Erythroblast (primary cell): ENCODE measurements at regions not wholly inside any gene's neighbourhood (a gene's known extent, or its start where the extent isn't known, plus 50 kb on each side); places are given as distances from the start of the nearest gene placed in this dataset.

Source experiments
- DNase-seq, 2 experiments: peaks; one replicate each; lab custom pipeline; 2025; lab: John Stamatoyannopoulos, UW
- GATA1 ChIP-seq: IDR thresholded peaks from 2 replicates; pipeline ENCODE4 v1.6.1; 2011; ENCODE audit warnings: low read depth, mild to moderate bottlenecking, control low read depth, low read length, moderate library complexity
- POLR2A ChIP-seq: IDR thresholded peaks from 2 replicates; pipeline ENCODE4 v1.6.1; 2011; ENCODE audit warnings: mild to moderate bottlenecking, low read length

GRCh38 chr10:28812384-28813372 lies 135.4 kb downstream of the BAMBI start:
- TF ChIP-seq GATA1, result no peak
- TF ChIP-seq POLR2A, result no peak
- no peak for DNase-seq

DNA sequence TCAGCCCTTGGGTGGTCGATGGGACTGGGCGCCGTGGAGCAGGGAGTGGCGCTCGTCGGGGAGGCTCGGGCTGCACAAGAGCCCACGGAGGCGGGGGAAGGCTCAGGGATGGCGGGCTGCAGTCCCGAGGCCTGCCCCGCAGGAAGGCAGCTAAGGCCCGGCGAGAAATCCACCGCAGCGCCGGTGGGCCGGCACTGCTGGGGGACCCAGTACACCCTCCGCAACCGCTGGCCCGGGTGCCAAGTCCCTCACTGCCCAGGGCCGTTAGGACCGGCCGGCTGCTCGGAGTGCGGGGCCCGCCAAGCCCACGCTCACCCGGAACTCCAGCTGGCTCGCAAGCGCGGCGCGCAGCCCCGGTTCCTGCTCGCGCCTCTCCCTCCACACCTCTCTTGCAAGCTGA lies 138.4 kb downstream of the BAMBI start:
- TF ChIP-seq GATA1 (no peak), POLR2A (no peak)
- no peak for DNase-seq

DNA sequence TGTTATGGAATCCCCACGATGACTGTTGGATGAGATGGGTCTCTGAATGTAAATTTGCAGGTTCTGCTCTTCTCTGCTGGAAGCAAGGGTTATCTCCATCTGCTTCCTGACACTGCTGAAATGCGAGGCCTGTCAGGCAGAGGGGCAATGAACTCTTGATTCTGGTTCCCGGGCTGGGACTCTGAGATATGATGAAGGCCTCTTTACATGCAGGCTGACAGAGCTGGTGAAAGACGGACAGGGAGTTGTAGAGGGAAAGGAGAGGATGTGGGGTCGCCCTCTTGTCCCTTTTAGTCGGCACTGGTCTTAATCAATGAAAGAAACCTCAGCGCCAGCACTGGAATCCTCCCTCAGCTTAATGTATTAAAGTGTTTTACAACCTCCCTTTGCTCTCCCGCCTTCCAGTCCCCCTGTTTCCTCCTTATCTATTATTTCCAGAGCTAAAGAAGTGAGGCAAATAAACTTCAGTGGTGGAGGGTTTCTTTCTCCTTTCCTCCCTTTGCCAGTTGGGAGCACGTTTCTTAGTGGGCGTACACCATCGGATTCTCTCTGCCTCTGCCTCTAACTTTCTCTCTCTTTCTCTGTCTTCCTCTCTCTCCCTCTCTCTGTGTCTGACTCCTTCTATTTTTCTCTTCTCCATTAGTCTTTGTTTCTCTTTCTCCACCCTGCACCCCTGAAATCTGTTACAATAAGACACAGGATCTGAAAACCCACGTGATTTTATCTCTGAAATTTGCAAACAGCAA lies 145.6 kb downstream of the BAMBI start:
- DNase-seq, result no peak
- TF ChIP-seq GATA1 (no peak), POLR2A (no peak)

DNA sequence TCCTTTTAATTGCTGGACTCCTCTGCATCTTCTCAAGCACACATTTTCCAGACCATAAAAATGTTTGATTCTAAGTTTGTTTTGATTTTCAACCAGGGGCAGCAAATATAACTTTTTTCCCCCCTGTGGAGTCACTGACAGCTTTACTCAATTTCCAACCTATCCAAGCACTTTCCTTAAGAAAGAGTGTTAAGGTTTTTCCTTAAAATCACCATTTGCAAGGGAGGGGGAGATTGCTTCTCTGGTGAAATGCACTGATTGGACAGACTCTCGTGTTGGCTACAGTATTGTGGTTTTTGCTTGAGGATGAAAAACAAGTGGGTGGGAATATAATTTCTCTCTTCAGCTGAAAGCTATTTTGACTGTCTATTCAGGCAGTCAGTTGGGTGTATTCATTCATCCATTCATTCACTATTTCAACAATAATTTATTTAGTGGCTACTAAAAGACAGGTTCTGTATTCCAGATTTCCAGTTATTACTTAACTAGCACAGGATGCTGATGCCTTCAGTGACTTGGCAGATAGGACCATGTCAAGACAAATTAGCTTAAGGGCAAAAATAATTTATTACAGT lies 146.3 kb downstream of the BAMBI start:
- TF ChIP-seq POLR2A, result no peak
- TF ChIP-seq GATA1, result no peak
- DNase-seq, result no peak

DNA sequence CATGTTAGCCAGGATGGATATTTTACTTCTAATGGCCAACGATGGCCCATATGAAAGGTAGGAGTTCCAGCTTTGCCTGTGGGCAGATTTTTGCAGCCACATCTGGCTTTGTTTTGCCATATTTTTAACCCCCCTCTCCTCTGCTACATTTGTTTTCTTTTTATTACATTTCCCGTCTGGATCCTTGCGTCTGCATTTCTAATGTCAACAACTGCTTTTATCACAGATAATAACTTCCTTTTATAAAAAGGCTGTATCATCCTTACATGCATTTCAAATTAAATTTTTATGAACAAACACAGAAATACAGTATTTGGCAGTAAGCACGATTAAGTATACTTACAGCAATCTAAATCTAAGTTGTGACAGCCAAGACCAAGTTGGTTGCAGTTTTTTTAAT lies 156.0 kb downstream of the BAMBI start:
- no peak for TF ChIP-seq POLR2A
- TF ChIP-seq GATA1, result no peak
- no peak for DNase-seq

DNA sequence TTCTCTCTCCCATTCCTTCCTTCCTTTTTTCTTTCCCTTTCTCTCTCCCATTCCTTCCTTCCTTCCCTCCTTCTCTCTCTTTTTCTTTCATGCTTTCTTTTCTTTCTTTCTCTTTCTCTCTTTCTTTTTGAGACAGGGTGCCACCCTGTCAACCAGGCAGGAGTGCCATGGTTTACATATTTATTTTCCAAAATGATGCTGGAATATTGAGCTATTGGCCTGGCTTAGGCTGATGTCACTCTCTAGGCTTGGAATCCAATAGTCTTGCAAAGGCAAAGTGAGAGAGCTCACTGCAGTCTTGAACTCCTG lies 159.1 kb downstream of the BAMBI start:
- TF ChIP-seq POLR2A (no peak), GATA1 (no peak)
- DNase-seq, result no peak

DNA sequence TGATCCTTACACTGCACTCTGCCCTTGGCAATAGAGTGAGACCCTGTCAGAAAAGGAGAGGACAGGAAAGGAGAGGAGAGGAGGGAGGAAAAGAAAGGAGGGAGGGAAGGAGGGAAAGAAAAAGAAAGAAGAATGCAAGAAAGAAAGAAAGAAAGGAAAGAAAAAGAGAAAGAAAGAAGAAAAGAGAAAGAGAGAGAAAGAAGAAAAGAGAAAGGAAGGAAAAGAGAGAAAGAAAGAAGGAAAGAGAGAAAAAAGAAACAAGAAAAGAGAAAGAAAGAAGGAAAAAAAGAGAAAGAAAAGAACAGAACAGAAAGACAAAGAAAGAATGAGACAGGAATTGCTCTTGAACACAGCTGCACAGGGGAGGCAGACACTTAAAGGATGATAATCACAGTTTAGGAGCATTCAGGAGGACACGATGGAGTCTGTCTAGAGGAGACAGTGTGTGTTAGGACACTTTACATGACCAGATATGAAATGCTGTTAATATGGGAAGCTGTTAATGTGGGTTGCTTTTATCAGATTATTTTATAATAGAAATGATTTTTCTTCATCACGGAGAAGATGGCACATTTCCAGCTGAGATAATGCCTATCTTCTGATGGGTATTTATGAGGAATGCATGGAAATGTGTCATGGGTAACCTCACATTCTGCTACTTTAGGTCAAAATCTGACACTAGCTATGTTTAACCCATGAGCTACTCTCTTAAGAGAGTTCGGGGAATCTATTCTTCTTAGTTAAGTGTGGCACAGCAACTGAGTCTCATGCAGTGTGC lies 160.5 kb downstream of the BAMBI start:
- TF ChIP-seq POLR2A, result no peak
- no peak for TF ChIP-seq GATA1
- no peak for DNase-seq

GRCh38 chr10:28838908-28839307 lies 161.6 kb downstream of the BAMBI start:
- DNase-seq, result peak; percentile 2 to 3
- TF ChIP-seq POLR2A, result no peak
- no peak for TF ChIP-seq GATA1

DNA sequence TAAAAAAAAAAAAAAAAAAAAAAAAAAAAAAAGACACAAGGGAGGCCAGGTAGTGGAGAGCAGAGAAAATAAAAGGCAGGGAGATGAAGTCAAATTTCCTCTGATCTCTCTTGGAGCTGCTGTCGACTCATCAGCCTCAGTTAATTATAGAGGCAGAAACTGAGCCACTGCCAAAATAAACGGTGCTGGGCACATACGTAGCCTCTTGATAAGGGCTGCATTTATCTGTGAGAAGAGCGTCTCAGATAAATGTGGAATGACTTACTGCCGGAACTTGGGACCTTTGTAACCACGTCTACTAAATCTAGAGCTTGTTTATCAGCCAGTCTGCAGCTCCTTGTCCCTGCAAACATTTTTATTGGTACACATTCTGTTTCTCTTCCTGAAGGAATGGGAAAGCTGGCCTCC lies 162.3 kb downstream of the BAMBI start:
- TF ChIP-seq GATA1, result no peak
- peak; percentile 45 to 72 for DNase-seq

GRCh38 chr10:28840202-28840601 lies 162.9 kb downstream of the BAMBI start:
- TF ChIP-seq POLR2A (no peak), GATA1 (no peak)

DNA sequence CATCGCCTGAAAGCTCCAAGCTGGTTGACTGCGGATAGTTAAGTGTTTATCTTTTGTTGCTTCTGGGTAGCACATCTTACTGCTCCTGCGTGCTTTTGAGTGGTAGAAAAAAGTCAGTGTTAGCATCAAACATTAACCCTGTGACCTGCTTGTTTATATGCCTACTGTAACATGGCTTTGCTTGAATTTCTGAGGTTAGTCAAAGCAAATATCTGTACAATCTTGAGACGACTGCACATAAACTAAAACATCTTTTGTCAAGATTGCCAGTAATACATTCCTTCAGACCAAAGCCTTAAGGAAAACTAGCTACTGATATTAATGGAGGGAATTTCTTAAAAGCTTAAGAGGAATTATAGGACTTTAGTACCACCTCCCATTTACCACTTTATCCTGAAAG lies 163.7 kb downstream of the BAMBI start:
- no peak for TF ChIP-seq GATA1
- no peak for TF ChIP-seq POLR2A
- DNase-seq, result no peak

More at GRCh38 chr10:28840202-28840601, 162.9 kb downstream of the BAMBI start:
- no peak for DNase-seq

DNA sequence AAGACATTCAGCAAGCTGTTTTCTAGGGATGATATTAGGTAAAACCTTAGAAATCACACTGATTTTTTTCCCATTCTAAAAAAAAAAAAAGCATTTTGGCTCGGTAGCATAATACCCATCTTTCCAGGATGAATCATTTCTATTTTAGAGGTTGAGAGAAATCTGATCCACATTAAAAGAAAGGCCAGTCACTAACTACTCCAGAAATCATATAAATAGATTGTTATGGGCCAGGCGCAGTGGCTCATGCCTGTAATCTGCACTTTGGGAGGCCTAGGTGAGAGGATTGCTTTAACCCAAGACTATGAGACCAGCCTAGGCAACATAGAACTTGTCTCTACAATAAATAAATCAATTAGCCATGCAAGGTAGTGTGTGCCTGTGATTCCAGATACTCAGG lies 164.3 kb downstream of the BAMBI start:
- TF ChIP-seq GATA1 (no peak), POLR2A (no peak)
- DNase-seq, result no peak

DNA sequence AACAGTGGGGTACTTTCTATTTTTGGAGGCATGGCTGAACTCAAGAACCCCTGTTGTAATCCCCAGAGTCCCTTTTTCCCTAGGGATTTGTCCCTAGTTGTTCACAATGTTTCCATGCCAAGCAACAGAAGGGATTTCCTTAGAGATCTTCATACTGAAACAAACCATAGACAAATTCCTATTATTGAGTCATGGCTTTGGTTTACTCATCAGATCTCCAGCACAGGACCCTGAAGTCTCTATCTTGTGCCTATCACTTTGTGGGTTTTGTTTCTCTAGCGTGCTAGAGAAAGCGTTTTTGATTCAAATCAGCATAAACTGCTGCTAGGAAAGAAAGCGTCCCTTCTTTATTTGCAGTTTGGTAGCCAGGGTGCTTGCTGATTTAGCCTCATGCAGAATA lies 165.0 kb downstream of the BAMBI start:
- no peak for TF ChIP-seq POLR2A
- TF ChIP-seq GATA1, result no peak
- no peak for DNase-seq
